H9 (cell line): ENCODE measurements at regions not wholly inside any gene's neighbourhood (a gene's known extent, or its start where the extent isn't known, plus 50 kb on each side); places are given as distances from the start of the nearest gene placed in this dataset.
"Not testable (repeated sequence)": the region's sequence is repeated elsewhere in the genome, so short reads cannot be mapped to it uniquely, and the experiment has no call there.

Source experiments
- DNase-seq: peaks from one replicate; pipeline ENCODE4 v3.0.0-alpha.2; 2017
- H2AFZ ChIP-seq: one replicate; pipeline ENCODE4 v1.6.1; 2013; ENCODE audit warnings: mild to moderate bottlenecking, low read length, control low read depth, moderate library complexity
- H2AK5ac ChIP-seq: 2 replicates; pipeline ENCODE4 v1.6.1; 2013; ENCODE audit warnings: low read length, control low read depth, mixed read lengths; ENCODE audit not compliant: insufficient read length
- H2BK120ac ChIP-seq: one replicate; pipeline ENCODE4 v1.6.1; 2013; ENCODE audit warnings: low read depth, mild to moderate bottlenecking, low read length, control low read depth, inconsistent platforms; ENCODE audit not compliant: poor library complexity, severe bottlenecking
- H2BK12ac ChIP-seq: 2 replicates; pipeline ENCODE4 v1.6.1; 2013; ENCODE audit warnings: low read length, control low read depth, mixed read lengths, low read depth; ENCODE audit not compliant: insufficient read length
- H2BK15ac ChIP-seq: 2 replicates; pipeline ENCODE4 v1.6.1; 2013; ENCODE audit warnings: low read depth, low read length, control low read depth
- H2BK20ac ChIP-seq: one replicate; pipeline ENCODE4 v1.6.1; 2013; ENCODE audit warnings: low read depth, mild to moderate bottlenecking, low read length, control low read depth, inconsistent platforms; ENCODE audit not compliant: poor library complexity, severe bottlenecking
- H2BK5ac ChIP-seq: 2 replicates; pipeline ENCODE4 v1.6.1; 2013; ENCODE audit warnings: low read length, control low read depth, mixed read lengths; ENCODE audit not compliant: insufficient read length
- H3K14ac ChIP-seq: 2 replicates; pipeline ENCODE4 v1.6.1; 2013; ENCODE audit warnings: low read length, control low read depth; ENCODE audit not compliant: insufficient read depth
- H3K18ac ChIP-seq: 2 replicates; pipeline ENCODE4 v1.6.1; 2013; ENCODE audit warnings: low read depth, mild to moderate bottlenecking, mixed read lengths, low read length, control low read depth; ENCODE audit not compliant: insufficient read length
- H3K23ac ChIP-seq: 2 replicates; pipeline ENCODE4 v1.6.1; 2013; ENCODE audit warnings: low read length, control low read depth, mixed read lengths, low read depth; ENCODE audit not compliant: insufficient read length
- H3K23me2 ChIP-seq: 2 replicates; pipeline ENCODE4 v1.6.1; 2013; ENCODE audit warnings: low read depth, mild to moderate bottlenecking, mixed read lengths, low read length, control low read depth; ENCODE audit not compliant: insufficient read length, poor library complexity, severe bottlenecking
- H3K27ac ChIP-seq: 2 replicates; pipeline ENCODE4 v1.5.1; 2013; ENCODE audit warnings: low read length, control low read depth, mixed read lengths, low read depth; ENCODE audit not compliant: insufficient read length
- H3K27me3 ChIP-seq: 2 replicates; pipeline ENCODE4 v1.6.1; 2013; ENCODE audit warnings: low read length, control low read depth, inconsistent platforms; ENCODE audit not compliant: insufficient read depth
- H3K4ac ChIP-seq: 2 replicates; pipeline ENCODE4 v1.6.1; 2013; ENCODE audit warnings: low read depth, mild to moderate bottlenecking, control low read depth, inconsistent platforms, low read length, moderate library complexity
- H3K4me1 ChIP-seq: 2 replicates; pipeline ENCODE4 v1.6.1; 2013; ENCODE audit warnings: low read length, control low read depth, inconsistent platforms; ENCODE audit not compliant: insufficient read depth
- H3K4me2 ChIP-seq: 2 replicates; pipeline ENCODE4 v1.6.1; 2013; ENCODE audit warnings: low read length, control low read depth, mixed read lengths; ENCODE audit not compliant: insufficient read length, insufficient read depth
- H3K56ac ChIP-seq: 2 replicates; pipeline ENCODE4 v1.6.1; 2013; ENCODE audit warnings: low read depth, mild to moderate bottlenecking, mixed read lengths, low read length, control low read depth; ENCODE audit not compliant: insufficient read length
- H3K79me1 ChIP-seq: 2 replicates; pipeline ENCODE4 v1.6.1; 2013; ENCODE audit warnings: low read depth, mild to moderate bottlenecking, moderate library complexity, low read length, control low read depth, inconsistent platforms; ENCODE audit not compliant: insufficient read depth, poor library complexity, severe bottlenecking
- H3K79me2 ChIP-seq: 2 replicates; pipeline ENCODE4 v1.6.1; 2013; ENCODE audit warnings: low read length, control low read depth, inconsistent platforms; ENCODE audit not compliant: insufficient read depth
- H3K9ac ChIP-seq: 2 replicates; pipeline ENCODE4 v1.6.1; 2013; ENCODE audit warnings: low read length, control low read depth, mixed read lengths; ENCODE audit not compliant: insufficient read length; ENCODE audit errors: extremely low read depth
- H3K9me3 ChIP-seq: one replicate; pipeline ENCODE4 v1.6.1; 2013; ENCODE audit warnings: low read depth, low read length, inconsistent platforms; ENCODE audit not compliant: control insufficient read depth
- H3T11ph ChIP-seq: one replicate; pipeline ENCODE4 v1.6.1; 2013; ENCODE audit warnings: mild to moderate bottlenecking, low read length, control low read depth, inconsistent platforms
- H4K20me1 ChIP-seq: one replicate; pipeline ENCODE4 v1.6.1; 2013; ENCODE audit not compliant: control insufficient read depth, insufficient read length, insufficient read depth
- H4K5ac ChIP-seq: 2 replicates; pipeline ENCODE4 v1.6.1; 2013; ENCODE audit warnings: low read depth, mild to moderate bottlenecking, mixed read lengths, low read length, control low read depth; ENCODE audit not compliant: insufficient read length
- H4K8ac ChIP-seq: replicated peaks from 2 replicates; pipeline ENCODE4 v1.6.1; 2013; ENCODE audit warnings: low read length, control low read depth, mixed read lengths, low read depth; ENCODE audit not compliant: insufficient read length
- H4K91ac ChIP-seq: 2 replicates; pipeline ENCODE4 v1.6.1; 2013; ENCODE audit warnings: low read depth, mild to moderate bottlenecking, moderate library complexity, mixed read lengths, low read length, control low read depth; ENCODE audit not compliant: insufficient read length
- H3K27ac Mint-ChIP-seq, 3 experiments: 2 replicates in 2 of 3; 3 replicates in 1 of 3; pipeline ENCODE4 v1.8.0; 2020 to 2021; ENCODE audit warnings: mixed read lengths in 3 of 3, mild to moderate bottlenecking in 1 of 3, moderate library complexity in 1 of 3
- H3K27me3 Mint-ChIP-seq: 2 replicates; pipeline ENCODE4 v1.8.0; 2021; ENCODE audit warnings: low read depth, mild to moderate bottlenecking, moderate library complexity, mixed read lengths
- H3K36me3 Mint-ChIP-seq, 3 experiments: 2 replicates in 2 of 3; 3 replicates in 1 of 3; pipeline ENCODE4 v1.8.0; 2020 to 2021; ENCODE audit warnings: low read depth in 3 of 3, mixed read lengths in 3 of 3; ENCODE audit not compliant: insufficient read depth in 1 of 3
- H3K4me1 Mint-ChIP-seq, 2 experiments: 2 replicates each; pipeline ENCODE4 v1.8.0; 2020; ENCODE audit warnings: mixed read lengths in 2 of 2
- H3K4me3 Mint-ChIP-seq, 2 experiments: 2 replicates in 1 of 2; 3 replicates in 1 of 2; pipeline ENCODE4 v1.8.0; 2020 to 2021; ENCODE audit warnings: mild to moderate bottlenecking in 2 of 2, mixed read lengths in 2 of 2, moderate library complexity in 1 of 2
- H3K9me3 Mint-ChIP-seq, 2 experiments: 2 replicates in 1 of 2; 3 replicates in 1 of 2; pipeline ENCODE4 v1.8.0; 2020; ENCODE audit warnings: mild to moderate bottlenecking in 2 of 2, mixed read lengths in 2 of 2, moderate library complexity in 1 of 2
- whole genome bisulfite sequencing: extraction: QIAGEN DNeasy Blood & Tissue Kit; methylation state at CpG from one replicate; pipeline ENCODE4 v1.1.7; 2013; ENCODE audit warnings: missing lambda C conversion rate, low lambda C conversion rate, mixed read lengths; ENCODE audit not compliant: insufficient read length; ENCODE audit errors: extremely low coverage; 5-methylcytosine and 5-hydroxymethylcytosine counted together

- not testable (repeated sequence) for H3K4me1 ChIP-seq, H3K79me1 ChIP-seq, H2AK5ac ChIP-seq, H3K36me3 Mint-ChIP-seq, H2BK15ac ChIP-seq, DNase-seq, H2AFZ ChIP-seq, H3K4me2 ChIP-seq, H3K23ac ChIP-seq, H2BK5ac ChIP-seq, H3K27ac Mint-ChIP-seq, H3K23me2 ChIP-seq, H3K27me3 Mint-ChIP-seq, H3K9me3 ChIP-seq, H3K27me3 ChIP-seq, H3K56ac ChIP-seq, H2BK12ac ChIP-seq, H4K91ac ChIP-seq, H3K4me3 Mint-ChIP-seq, H3K14ac ChIP-seq, H3K79me2 ChIP-seq, H4K8ac ChIP-seq, H3K18ac ChIP-seq, H3K9ac ChIP-seq, H4K5ac ChIP-seq, H3K9me3 Mint-ChIP-seq, H2BK120ac ChIP-seq, H4K20me1 ChIP-seq, H3T11ph ChIP-seq, H3K4ac ChIP-seq, H2BK20ac ChIP-seq, H3K27ac ChIP-seq
- H3K4me1 Mint-ChIP-seq = peaks cover 18 to 19% of the 10 kb centered on the region in 2 experiments
- no CpG with 5 or more reads among the region's 6 CpGs for WGBS
These were observed 1486.8 kb upstream of the WWC1 start for GRCh38 chr5:166804693-166805092.

GRCh38 chr5:166810093-166810658 lies 1481.3 kb upstream of the WWC1 start:
- H3K23me2 ChIP-seq, H3K79me1 ChIP-seq, H3K18ac ChIP-seq, H3K4me3 Mint-ChIP-seq, H3K4me1 Mint-ChIP-seq, H4K5ac ChIP-seq, H3K9ac ChIP-seq, H3K27ac Mint-ChIP-seq, H2BK5ac ChIP-seq, H4K91ac ChIP-seq, H2BK15ac ChIP-seq, H3K27me3 Mint-ChIP-seq, H3K4me1 ChIP-seq, H3K4ac ChIP-seq, H3K14ac ChIP-seq, H2AK5ac ChIP-seq, H2BK20ac ChIP-seq, DNase-seq, H2BK12ac ChIP-seq, H3T11ph ChIP-seq, H2AFZ ChIP-seq, H4K8ac ChIP-seq, H2BK120ac ChIP-seq, H3K23ac ChIP-seq, H3K79me2 ChIP-seq, H3K27me3 ChIP-seq, H3K56ac ChIP-seq, H3K27ac ChIP-seq, H3K9me3 ChIP-seq, H3K4me2 ChIP-seq, H4K20me1 ChIP-seq: not testable (repeated sequence)
- WGBS = no CpG with 5 or more reads among the region's 28 CpGs
- Mint-ChIP-seq H3K9me3 (peaks cover 14 to 18% of the 10 kb centered on the region in 2 experiments; a peak in 4 of 5 replicates), H3K36me3 (peaks cover 2 to 16% (median 4%) of the 10 kb centered on the region in 3 experiments; a peak in 6 of 7 replicates)
